ENCODE measurements at regions not wholly inside any gene's neighbourhood (a gene's known extent, or its start where the extent isn't known, plus 50 kb on each side); places are given as distances from the start of the nearest gene placed in this dataset.

DNA sequence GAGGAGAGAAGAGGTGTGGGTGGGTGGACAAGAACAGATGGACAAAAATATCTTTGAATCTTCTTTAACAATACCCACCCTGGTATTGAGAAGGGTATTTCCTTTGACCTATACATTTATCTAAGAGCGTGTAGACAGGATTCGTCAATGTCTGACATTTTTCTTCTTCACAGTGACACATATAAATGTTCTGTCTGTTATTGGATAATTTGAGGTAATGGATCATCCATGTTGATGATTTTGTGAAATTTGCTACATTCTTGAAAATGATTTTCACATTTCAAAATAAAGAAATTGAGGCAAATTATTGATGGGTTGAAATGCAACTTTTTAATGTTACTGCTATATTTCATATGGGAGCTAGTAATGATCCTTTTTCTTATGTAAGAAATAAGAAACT is 770.7 kb upstream of the EPHA7 start:
- H2AFZ ChIP-seq (ENCODE audit: low read depth, low read length): no peak overlapping the region
- H3K36me3 ChIP-seq (ENCODE audit: control insufficient read depth in 2 of 2, extremely low read depth in 1 of 2, insufficient read depth in 2 of 2, low read length in 2 of 2): no peaks in the 10 kb centered on the region
- H3K9me3 ChIP-seq (replicated peaks; ENCODE audit: control insufficient read depth, insufficient read depth, low read length): no peaks in the 10 kb centered on the region
- H3K9me1 ChIP-seq (replicated peaks; ENCODE audit: control insufficient read depth, extremely low read depth, insufficient read depth, low read length): no peaks in the 10 kb centered on the region
- no peak overlapping the region for H3K4me2 ChIP-seq (ENCODE audit: insufficient read depth, low read length)
- ChIA-PET POLR2A (no interaction called here), CTCF (no interaction called here)
- no peaks in the 10 kb centered on the region for H4K20me1 ChIP-seq (replicated peaks; ENCODE audit: control insufficient read depth, extremely low read depth, insufficient read depth, low read length)
- no peaks in the 10 kb centered on the region for H3K4me1 ChIP-seq (ENCODE audit: control insufficient read depth, extremely low read depth, insufficient read depth, low read length)
- no peak overlapping the region for H3K27ac ChIP-seq (ENCODE audit: insufficient read depth, low read depth, low read length)
- H3K9ac ChIP-seq (replicated peaks; ENCODE audit: extremely low read depth, insufficient read depth, low read length): no peak overlapping the region
- H3K4me3 ChIP-seq (replicated peaks in 1 of 3; ENCODE audit: insufficient read depth in 1 of 3, low read depth in 1 of 3, low read length in 3 of 3): no peak overlapping the region
- no peaks in the 10 kb centered on the region for H3K27me3 ChIP-seq (ENCODE audit: control insufficient read depth in 2 of 2, insufficient read depth in 2 of 2, low read length in 2 of 2)
- no peaks in the 10 kb centered on the region for H3K79me2 ChIP-seq (ENCODE audit: control insufficient read depth, insufficient read depth, low read length)
- dilution Hi-C loops (cut with MboI; ENCODE audit: extremely low pct_ligation_motif_present, low sequenced_read_pairs): no loop called here
- no peak for FAIRE-seq
- no TSS peak for BruUV-seq (replicated peaks)
- DNase-seq (ENCODE audit: low read depth, low spot score): no peak
- TF ChIP-seq EZH2 (IDR thresholded peaks at IDR 0.05; ENCODE audit: borderline replicate concordance, low read depth, low read length, severe bottlenecking) (no peak), FOS (IDR thresholded peaks at IDR 0.05; ENCODE audit: borderline replicate concordance, insufficient read depth, low read length) (no peak), POLR2AphosphoS5 (IDR thresholded peaks at IDR 0.05; ENCODE audit: insufficient read depth, low read depth, low read length) (no peak), POLR2A (IDR thresholded peaks at IDR 0.05; ENCODE audit: low read depth, low read length) (no peak), MYC (IDR thresholded peaks at IDR 0.05; ENCODE audit: low read depth, low read length) (no peak), GATA2 (IDR thresholded peaks at IDR 0.05; ENCODE audit: insufficient read depth, insufficient read length, low read depth, low read length) (no peak), JUN (IDR thresholded peaks at IDR 0.05; ENCODE audit: borderline replicate concordance, insufficient read depth, insufficient read length, low read depth) (no peak)
- TF ChIP-seq, protein P1, sequence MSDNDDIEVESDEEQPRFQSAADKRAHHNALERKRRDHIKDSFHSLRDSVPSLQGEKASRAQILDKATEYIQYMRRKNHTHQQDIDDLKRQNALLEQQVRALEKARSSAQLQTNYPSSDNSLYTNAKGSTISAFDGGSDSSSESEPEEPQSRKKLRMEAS (IDR thresholded peaks at IDR 0.05; ENCODE audit: insufficient read depth, insufficient read length): no peak
- TF ChIP-seq, protein P2, sequence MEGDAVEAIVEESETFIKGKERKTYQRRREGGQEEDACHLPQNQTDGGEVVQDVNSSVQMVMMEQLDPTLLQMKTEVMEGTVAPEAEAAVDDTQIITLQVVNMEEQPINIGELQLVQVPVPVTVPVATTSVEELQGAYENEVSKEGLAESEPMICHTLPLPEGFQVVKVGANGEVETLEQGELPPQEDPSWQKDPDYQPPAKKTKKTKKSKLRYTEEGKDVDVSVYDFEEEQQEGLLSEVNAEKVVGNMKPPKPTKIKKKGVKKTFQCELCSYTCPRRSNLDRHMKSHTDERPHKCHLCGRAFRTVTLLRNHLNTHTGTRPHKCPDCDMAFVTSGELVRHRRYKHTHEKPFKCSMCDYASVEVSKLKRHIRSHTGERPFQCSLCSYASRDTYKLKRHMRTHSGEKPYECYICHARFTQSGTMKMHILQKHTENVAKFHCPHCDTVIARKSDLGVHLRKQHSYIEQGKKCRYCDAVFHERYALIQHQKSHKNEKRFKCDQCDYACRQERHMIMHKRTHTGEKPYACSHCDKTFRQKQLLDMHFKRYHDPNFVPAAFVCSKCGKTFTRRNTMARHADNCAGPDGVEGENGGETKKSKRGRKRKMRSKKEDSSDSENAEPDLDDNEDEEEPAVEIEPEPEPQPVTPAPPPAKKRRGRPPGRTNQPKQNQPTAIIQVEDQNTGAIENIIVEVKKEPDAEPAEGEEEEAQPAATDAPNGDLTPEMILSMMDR (IDR thresholded peaks at IDR 0.05; ENCODE audit: extremely low read depth in 1 of 2, insufficient read depth in 1 of 2, low read depth in 1 of 2, low read length in 2 of 2): no peak
- intact Hi-C loops (cut with micrococcal nuclease): no loop called here
